ENCODE measurements at regions not wholly inside any gene's neighbourhood (a gene's known extent, or its start where the extent isn't known, plus 50 kb on each side); places are given as distances from the start of the nearest gene placed in this dataset.

- H3K27me3 Mint-ChIP-seq (ENCODE audit: low read depth): no peaks in the 10 kb centered on the region
- no peaks in the 10 kb centered on the region for H3K36me3 Mint-ChIP-seq
- CTCF ChIA-PET: no interaction called here
- ATAC-seq (no peak), DNase-seq (ENCODE audit: low spot score) (no peak)
- no peak overlapping the region for H3K4me3 Mint-ChIP-seq
- no peak overlapping the region for H3K27ac Mint-ChIP-seq
- no peaks in the 10 kb centered on the region for H3K4me1 Mint-ChIP-seq
- POLR2A ChIA-PET: no interaction called here
- peaks cover 3% of the 10 kb centered on the region; the same call in 1 of the 2 replicates for H3K9me3 Mint-ChIP-seq
- no peak for TF ChIP-seq ESRRA (CRISPR knock-in tag; IDR thresholded peaks at IDR 0.05; ENCODE audit: borderline replicate concordance)
- no peak for TF ChIP-seq SMAD4 (CRISPR knock-in tag; IDR thresholded peaks at IDR 0.05)
These were observed 687.9 kb downstream of the MECOM start for GRCh38 chr3:168975576-168975975.

GRCh38 chr3:168974617-168975403 is 688.7 kb downstream of the MECOM start:
- Mint-ChIP-seq H3K4me3 (no peak overlapping the region), H3K9me3 (peaks cover 3% of the 10 kb centered on the region; the same call in 1 of the 2 replicates), H3K4me1 (no peaks in the 10 kb centered on the region), H3K27me3 (ENCODE audit: low read depth) (no peaks in the 10 kb centered on the region), H3K36me3 (no peaks in the 10 kb centered on the region), H3K27ac (no peak overlapping the region)
- CTCF ChIA-PET: no interaction called here
- ATAC-seq (no peak), DNase-seq (ENCODE audit: low spot score) (no peak)
- POLR2A ChIA-PET: no interaction called here
- TF ChIP-seq ETV6 (CRISPR knock-in tag; IDR thresholded peaks at IDR 0.05) (no peak), OVOL2 (CRISPR knock-in tag; IDR thresholded peaks at IDR 0.05; ENCODE audit: borderline replicate concordance) (no peak), SP1 (CRISPR knock-in tag; conservative IDR thresholded peaks at IDR 0.05) (no peak), NR2C2 (CRISPR knock-in tag; IDR thresholded peaks at IDR 0.05) (no peak)
- TF ChIP-seq, protein P1, sequence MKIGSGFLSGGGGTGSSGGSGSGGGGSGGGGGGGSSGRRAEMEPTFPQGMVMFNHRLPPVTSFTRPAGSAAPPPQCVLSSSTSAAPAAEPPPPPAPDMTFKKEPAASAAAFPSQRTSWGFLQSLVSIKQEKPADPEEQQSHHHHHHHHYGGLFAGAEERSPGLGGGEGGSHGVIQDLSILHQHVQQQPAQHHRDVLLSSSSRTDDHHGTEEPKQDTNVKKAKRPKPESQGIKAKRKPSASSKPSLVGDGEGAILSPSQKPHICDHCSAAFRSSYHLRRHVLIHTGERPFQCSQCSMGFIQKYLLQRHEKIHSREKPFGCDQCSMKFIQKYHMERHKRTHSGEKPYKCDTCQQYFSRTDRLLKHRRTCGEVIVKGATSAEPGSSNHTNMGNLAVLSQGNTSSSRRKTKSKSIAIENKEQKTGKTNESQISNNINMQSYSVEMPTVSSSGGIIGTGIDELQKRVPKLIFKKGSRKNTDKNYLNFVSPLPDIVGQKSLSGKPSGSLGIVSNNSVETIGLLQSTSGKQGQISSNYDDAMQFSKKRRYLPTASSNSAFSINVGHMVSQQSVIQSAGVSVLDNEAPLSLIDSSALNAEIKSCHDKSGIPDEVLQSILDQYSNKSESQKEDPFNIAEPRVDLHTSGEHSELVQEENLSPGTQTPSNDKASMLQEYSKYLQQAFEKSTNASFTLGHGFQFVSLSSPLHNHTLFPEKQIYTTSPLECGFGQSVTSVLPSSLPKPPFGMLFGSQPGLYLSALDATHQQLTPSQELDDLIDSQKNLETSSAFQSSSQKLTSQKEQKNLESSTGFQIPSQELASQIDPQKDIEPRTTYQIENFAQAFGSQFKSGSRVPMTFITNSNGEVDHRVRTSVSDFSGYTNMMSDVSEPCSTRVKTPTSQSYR (CRISPR knock-in tag; IDR thresholded peaks at IDR 0.05): no peak

GRCh38 chr3:168973897-168974296 is 689.6 kb downstream of the MECOM start:
- H3K36me3 Mint-ChIP-seq: no peaks in the 10 kb centered on the region
- H3K4me1 Mint-ChIP-seq: no peaks in the 10 kb centered on the region
- H3K27me3 Mint-ChIP-seq (ENCODE audit: low read depth): no peaks in the 10 kb centered on the region
- POLR2A ChIA-PET: no interaction called here
- no peak overlapping the region for H3K4me3 Mint-ChIP-seq
- DNase-seq (ENCODE audit: low spot score) (no peak), ATAC-seq (no peak)
- H3K9me3 Mint-ChIP-seq: no peaks in the 10 kb centered on the region
- H3K27ac Mint-ChIP-seq: no peak overlapping the region
- CTCF ChIA-PET: no interaction called here
- TF ChIP-seq FOXK1 (CRISPR knock-in tag; IDR thresholded peaks at IDR 0.05) (no peak), TCF7 (CRISPR knock-in tag; IDR thresholded peaks at IDR 0.05; ENCODE audit: low read depth) (no peak), MLX (CRISPR knock-in tag; IDR thresholded peaks at IDR 0.05) (no peak), ATF2 (CRISPR knock-in tag; IDR thresholded peaks at IDR 0.05; ENCODE audit: borderline replicate concordance, low read depth) (no peak), RORB (CRISPR knock-in tag; IDR thresholded peaks at IDR 0.05) (no peak), ATF6 (CRISPR knock-in tag; IDR thresholded peaks at IDR 0.05) (no peak), NR1H2 (CRISPR knock-in tag; IDR thresholded peaks at IDR 0.05) (no peak), SOX15 (CRISPR knock-in tag; IDR thresholded peaks at IDR 0.05) (no peak), GABPB1 (CRISPR knock-in tag; IDR thresholded peaks at IDR 0.05) (no peak), NFYB (CRISPR knock-in tag; conservative IDR thresholded peaks at IDR 0.05; ENCODE audit: low read depth) (no peak), ARID4B (CRISPR knock-in tag; IDR thresholded peaks at IDR 0.05; ENCODE audit: borderline replicate concordance) (no peak), ZNF263 (CRISPR knock-in tag; IDR thresholded peaks at IDR 0.05; ENCODE audit: low read depth) (no peak), CBFB (CRISPR knock-in tag; IDR thresholded peaks at IDR 0.05; ENCODE audit: low read depth) (no peak), RELA (CRISPR knock-in tag; IDR thresholded peaks at IDR 0.05; ENCODE audit: borderline replicate concordance) (no peak), ZNF121 (CRISPR knock-in tag; IDR thresholded peaks at IDR 0.05) (no peak)
